GM19397 (cell line): ENCODE measurements at regions not wholly inside any gene's neighbourhood (a gene's known extent, or its start where the extent isn't known, plus 50 kb on each side); places are given as distances from the start of the nearest gene placed in this dataset.

Experiments
- ATAC-seq: cut with Tn5 transposase; IDR thresholded peaks from one replicate; pipeline ENCODE4 v1.9.1; 2021; ENCODE audit warnings: mild to moderate bottlenecking, moderate library complexity; ENCODE audit not compliant: unreplicated experiment

DNA sequence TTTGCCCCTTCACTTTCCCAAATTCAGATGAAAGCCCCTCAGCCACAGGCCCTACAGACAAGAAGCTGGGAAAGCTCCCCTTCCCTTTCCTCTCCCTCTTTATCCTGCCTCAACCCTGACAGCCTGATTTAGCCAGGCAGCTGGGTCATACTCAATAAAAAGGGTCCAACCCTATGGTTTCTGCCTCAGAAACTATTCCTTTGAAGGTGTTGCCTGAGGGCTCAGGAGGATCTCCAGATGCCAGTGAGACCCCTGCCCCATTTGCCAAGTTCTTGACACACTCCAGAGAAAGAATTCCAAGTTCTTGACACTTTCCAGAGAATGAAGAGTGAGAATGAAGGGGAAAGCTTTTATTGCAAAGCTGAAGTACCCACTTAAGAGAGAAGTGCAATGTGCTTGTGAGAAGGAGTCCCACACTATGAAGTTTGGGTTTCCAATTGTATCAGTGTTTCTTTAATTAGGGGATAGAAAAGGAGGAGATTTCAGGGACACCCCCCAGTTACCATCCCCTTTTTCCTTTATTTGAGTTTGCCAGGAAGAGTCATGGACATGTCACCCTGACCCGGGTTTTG, 576.2 kb downstream of the METTL4 start:
- ATAC-seq, result no peak

DNA sequence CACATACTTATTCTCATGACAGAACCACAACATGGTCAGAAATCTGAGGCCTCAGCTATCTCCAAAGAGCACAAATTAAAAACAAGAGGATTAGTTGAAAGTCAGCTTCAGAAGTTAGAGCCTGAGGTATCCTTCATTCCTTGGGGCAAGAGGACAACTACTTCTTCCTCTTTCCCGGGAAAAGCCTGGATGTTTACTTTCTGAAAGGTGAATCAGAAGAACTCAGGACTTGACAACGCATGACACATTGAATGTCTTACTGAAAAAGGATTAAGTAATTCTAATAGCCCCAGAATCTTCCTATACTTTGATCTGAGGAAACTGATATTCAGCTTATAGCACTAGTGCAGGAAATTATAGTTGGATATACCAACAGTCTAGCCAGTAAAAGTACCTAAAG, 573.2 kb downstream of the METTL4 start:
- ATAC-seq, result no peak

DNA sequence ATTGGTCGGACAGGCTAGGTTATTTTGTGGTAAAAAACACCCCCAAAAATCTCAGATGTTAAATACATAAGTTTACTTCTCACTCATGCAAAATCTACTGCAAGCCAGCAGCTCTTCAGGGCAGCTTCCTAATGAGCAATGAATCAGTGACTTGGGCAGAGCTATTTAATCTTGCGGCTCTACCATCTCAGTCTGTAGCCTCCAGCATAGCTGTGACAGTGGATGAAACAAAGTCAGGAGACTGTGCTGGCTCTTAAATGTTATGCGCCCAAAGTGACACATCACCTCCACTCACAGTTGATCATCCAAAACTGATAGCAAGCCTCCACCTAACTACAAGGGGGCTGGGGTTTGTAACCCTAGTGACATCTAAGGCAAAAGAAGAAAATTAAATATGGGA, 571.9 kb downstream of the METTL4 start:
- ATAC-seq, result no peak

DNA sequence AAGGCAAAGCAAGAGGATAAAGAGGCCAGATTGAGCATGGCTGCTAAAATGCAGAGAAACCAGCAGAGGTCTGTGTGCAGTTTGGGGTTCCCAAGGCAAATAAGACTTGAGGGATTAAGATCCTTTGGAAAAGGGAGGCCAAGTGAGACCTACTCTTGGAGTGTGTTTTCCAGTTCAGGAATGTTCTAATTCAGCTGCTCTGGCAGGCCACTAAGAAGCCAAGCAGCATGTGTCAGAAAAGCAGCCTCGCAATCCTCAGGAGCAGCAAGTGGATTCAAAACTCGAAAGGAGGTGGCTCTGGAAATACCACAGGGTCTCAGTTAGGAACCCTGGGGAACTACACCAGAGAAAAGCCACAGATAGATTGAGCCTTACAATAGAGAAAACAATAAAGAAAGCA, 569.2 kb downstream of the METTL4 start:
- ATAC-seq, result no peak

DNA sequence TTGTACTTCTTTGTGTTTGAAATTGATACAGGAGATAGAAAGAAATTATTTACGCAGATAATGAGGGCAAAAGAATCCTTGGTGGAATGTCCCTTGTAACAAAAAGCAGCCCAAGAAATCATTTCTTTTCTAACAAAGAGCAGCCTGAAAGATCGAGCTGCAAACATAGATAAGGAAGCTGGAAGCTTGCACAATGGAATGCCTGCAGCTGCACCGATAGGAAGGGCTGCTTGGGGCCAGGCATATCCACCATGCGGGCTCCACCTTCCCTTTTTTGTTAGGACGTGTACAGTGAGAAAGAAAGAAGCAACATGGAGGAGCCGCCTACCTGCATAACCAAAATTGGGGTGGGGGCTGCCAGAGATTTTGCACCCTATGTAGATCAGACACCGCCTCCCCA, 568.7 kb downstream of the METTL4 start:
- ATAC-seq, result no peak

DNA sequence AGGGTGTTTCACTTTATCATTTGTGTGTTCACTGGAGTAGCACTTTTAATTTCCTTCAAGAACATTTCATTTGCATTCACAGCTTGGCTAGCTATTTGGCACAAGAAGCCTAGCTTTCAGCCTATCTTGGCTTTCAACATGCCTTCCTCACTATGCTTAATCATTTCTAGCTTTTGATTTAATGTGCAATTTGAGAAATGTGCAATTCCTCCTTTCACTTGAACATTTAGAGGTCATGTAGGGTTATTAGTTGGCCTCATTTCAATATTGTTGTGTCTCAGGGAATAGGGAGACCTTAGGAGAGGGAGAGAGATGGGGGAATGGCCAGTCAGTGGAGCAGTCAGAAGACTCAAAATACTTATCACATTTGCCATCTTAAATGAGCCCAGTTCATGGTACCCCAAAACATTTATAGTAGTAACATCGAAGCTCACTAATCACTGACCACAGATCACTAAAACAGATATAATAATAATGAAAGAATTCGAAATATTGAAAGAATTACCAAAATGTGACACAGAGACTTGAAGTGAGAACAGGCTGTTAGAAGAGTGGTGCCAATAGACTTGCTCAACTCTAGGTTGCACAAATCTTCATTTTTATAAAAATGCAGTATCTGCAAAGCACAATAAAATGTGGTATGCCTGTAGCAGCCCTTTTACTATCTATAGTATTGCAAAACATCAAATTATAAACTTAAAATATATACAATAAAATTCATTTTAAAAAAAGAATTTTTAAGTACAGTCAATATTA, 561.2 kb downstream of the METTL4 start:
- ATAC-seq, result no peak

DNA sequence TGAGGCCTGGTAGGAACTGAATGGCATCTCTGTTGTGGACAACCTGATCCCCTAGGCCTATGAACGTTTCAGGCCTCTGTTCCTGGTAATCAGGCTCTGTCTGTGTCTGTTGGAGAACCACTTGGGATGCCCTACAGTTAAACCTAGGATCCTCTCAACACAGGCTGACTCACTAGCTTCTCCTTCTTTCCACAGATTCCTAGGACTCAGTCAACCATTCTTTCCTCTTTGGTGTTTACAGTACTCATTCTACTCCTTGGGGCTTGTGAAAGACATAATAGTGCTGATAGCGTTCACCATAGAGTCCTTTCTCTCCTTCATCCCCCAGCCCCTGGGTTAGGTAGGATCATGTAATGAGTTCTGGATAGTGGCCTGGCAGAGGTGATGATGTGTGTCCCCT, 544.3 kb downstream of the METTL4 start:
- no peak for ATAC-seq

DNA sequence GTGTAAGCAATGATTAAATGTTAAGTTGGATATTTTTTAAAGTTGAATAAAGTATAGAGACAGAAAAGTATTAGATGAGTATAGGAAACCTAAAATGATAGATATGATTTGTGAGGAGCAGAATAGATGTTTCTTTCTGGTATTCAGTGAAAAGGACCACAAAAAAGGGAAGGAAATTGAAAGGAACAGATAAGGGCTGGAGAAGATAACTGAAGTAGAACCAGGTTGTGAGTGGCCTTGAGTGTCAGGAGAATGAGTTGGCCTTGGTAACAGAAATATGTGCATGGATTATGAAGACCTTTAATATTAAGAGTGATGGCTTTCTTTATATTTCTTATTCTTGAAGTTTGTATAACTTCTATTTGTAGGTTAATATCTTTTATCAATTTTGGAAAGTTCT, 543.5 kb downstream of the METTL4 start:
- ATAC-seq, result no peak

DNA sequence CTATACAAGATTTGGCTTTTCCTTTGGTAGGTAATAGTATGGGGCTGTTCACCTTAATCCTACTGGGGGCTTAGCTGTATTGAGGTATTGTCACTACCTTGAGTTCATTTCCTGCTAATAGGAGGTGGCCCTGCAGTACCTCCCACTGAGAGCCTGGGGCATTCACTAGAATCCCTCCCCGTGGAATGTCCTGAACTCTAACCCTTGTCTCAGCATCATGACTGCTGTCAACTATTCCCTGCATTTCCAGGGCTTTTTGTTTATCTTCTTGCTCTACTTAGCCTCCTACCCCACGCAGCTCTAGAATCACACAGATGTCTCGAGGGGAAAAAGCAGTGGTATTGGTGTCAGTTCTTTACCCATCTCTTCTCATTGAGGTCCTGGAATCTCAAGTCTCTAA, 542.3 kb downstream of the METTL4 start:
- ATAC-seq, result no peak

DNA sequence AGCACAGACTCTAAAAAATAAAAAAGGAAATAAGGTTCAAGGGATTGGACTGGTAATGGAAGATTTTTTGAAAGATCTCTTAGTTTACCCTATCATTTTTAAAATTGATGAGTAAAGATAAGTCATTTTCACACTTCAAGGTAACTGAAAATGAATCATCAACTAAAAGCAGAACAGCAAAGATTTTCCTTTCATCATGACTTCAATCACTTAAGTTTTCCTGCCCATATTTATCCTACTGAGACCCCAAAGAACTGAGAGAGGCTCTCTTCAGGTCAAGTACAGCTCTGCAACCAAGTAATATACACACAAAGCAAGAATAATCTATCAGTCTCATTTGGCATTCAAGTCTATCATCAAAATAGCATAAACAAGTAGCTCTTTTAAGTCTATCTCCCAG, 540.7 kb downstream of the METTL4 start:
- no peak for ATAC-seq

DNA sequence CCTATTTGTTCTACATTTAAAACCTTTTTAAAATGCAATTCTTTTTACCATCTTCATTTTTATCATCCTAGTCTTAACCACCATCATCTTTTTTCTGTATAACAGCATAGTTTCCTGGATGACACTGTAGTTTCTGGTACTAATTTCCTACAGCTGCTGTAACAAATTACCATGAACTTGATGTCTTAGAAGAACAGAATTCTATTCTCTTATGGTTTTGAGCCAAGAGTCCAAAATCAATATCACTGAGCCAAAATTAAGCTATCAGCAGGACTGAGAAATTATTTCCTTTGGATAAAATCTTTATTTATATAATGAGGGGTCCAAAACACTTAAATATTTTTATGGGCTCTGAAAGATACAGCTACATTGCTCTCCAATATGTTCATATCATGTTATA, 539.3 kb downstream of the METTL4 start:
- ATAC-seq, result no peak

DNA sequence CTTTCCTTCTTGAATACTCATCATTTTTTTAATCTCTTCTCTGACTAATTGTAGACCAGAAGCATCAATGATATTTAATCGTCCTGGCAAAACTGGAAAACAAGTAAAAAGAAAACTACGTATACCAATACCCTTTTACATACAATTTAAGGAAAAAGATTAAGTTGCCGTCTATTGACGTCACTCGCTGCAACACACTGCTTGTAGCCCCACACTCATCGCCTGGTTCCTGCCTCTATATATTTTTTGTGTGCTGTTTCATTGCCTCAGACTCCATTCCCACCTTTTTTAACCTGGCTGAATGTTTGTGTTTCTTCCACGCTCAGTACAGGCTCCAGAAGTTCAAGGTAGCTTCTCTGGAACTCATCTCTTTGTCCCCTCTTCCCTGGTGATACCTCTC, 536.2 kb downstream of the METTL4 start:
- no peak for ATAC-seq

DNA sequence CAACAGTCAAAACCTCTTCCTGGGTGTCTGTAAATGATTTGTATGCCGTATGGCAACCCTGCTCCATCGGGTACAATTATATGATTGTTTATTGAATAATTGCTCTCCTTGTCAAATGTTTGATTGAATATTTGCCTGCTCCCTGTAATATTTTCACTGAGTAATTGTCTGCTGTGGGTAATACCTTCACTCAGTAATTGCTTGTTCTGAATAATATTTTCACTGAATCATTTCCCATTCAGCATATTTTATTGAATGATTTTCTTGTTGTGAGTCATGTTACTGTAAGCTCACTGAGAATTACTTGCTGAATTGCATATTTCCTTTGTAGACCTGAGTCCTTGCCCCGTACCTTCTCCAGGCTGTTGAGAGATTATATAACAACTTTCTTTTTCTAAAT, 535.2 kb downstream of the METTL4 start:
- ATAC-seq, result no peak

DNA sequence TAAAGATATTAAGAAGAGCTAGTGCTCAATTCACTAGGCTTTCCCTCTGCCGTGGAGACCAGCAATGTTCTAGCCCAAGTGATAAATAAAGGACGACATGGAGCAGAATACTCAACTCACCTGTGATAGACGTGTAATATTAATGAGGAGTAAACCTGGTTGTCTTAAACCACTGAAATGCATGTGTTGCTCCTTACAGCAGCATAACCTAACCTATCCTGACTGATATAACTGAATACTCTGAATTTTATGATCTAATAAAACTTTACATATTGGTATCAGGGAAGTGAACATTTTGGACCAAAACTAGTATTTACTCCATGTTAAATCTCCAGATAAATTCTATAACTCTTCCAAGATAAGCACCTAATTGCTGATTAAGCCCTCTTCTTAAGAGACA, 531.0 kb downstream of the METTL4 start:
- no peak for ATAC-seq

DNA sequence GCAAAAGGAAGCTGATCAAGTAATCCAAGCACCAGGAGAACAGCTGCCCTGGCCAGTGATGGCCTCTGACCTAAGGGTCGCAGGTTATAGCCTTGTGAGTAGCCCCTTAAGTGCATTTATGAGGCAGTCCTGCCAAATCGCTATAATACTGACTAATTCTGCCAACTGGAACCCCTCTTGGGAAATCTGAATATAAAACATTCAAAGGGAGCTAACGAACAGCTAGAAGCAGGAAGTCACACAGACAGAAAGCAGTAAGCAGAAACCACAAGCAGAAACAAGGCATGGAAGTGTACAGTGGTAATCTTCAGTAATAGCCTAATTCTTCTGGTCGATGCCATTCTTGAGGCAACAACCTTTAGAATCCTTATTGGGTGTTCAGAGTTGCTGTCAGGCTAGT, 521.3 kb downstream of the METTL4 start:
- no peak for ATAC-seq

DNA sequence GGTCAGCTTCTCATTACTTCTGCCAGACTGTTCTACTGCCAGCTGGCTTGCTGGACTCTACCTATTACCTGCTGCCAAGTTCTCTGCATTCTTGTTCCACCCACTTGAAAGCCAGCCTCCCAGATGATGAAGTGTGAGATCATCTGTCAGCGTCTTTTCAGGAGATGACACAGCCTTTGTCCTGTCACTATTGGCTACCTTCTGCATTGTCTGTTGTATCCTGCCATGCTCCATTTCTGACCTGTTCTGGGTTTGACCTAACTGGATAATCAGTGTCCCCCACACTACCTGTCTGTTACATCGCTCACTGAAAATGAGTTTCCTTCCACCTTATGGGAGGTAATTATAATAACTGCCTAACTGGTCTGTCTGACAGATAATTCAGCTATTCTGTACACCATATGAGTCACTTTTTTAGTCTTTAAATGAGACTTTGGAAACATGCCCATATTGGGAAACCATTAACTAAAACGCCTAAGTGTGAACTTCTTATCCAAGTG, 520.6 kb downstream of the METTL4 start:
- no peak for ATAC-seq

DNA sequence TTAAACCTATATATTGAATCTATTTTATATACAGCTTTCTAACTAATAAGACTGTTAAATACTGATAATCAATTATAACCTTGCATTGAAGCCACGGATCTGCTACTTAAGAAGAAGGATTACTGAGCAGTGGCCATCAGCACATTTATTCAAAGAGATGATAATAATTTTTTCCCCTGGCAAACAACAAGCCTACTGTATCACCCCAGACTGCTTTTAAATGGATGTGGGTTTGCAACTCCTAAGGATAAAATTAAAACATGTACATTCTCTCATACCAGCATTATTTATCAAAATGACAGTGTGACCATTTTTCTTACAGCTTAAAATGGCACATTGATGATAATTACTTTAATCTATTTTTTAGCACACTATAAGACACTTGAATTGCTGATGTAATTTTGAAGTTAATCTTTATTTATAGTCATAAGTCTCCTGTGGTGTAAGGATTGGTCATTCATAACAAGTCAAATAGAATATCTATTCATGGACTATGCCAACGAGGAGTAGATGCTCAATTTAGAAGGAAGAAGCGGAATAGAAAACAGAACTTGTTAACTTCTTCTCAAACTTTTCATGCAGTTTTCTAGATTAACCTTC, 517.7 kb downstream of the METTL4 start:
- ATAC-seq, result no peak

DNA sequence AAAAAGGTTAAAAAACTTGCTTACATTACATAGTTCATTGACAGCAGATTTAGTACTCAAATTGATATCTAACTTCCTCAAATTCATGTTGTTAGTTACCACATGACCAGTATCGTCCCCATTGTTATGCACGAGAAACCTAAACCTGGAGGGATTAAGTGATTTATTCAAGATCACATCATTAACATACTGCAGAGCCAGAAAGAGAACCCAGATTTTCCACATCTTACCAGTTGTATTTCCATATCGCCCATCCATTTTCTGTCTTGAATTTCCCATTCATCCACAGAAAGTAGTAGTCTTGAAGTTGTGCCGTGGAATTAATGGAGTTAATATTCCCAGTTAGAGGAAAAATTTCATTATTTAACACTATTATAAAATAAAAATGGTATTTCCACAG, 512.0 kb downstream of the METTL4 start:
- no peak for ATAC-seq

DNA sequence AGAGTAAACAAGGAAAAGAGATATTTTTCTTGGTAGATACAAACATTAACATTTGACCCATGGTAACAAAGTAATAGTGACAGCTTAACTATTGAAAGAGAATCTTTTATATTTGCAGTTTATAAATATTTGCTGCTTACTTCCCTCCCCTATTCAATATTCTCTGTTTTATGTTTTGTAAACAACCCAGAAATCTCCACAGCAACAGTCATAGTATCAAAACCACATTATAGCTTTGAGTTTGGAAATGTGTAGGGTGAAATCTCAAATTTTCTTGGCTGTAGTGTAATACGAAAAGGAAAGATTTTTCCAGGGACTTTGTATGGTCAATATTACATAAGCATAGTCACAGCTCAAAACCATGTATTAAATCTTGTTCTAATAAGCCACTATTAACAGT, 511.2 kb downstream of the METTL4 start:
- ATAC-seq, result no peak

DNA sequence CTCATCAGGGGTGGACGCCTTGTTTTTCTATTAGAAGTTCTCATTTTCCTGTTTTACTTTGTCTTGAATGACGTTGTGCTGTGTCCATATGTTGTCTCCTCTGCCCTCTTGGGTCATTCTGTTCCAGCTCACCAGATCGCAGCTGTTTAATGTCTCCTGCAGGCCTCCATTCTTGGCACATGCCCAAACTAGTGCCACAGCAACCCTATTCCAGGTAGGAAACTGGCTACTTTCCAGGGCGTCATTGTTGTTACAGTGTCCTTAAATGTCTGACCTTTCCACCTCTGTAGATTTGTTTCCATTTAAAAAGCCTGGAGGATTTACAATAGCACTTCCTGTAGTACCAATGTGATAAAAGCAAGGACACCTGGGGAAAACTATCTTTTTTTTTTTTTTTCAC, 500.7 kb downstream of the METTL4 start:
- no peak for ATAC-seq

DNA sequence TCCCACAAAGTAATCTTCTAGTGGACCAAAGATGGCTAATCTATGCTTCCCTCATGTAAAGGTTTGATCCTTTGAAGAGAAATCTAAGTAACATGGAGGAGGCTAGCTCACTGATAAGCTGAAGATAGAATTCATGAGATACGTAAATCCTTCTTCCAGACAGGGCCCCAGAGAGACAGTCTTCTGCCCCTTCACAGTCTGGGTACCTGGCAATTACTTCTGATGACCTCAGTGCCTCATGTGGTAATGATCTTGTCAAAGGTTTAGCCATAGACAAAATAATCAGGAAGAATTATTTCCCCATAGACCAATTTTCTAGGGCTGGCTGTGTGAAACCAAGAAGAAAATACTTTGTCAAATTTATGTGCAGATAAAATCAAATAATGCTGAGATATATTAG, 495.8 kb downstream of the METTL4 start:
- ATAC-seq, result no peak

DNA sequence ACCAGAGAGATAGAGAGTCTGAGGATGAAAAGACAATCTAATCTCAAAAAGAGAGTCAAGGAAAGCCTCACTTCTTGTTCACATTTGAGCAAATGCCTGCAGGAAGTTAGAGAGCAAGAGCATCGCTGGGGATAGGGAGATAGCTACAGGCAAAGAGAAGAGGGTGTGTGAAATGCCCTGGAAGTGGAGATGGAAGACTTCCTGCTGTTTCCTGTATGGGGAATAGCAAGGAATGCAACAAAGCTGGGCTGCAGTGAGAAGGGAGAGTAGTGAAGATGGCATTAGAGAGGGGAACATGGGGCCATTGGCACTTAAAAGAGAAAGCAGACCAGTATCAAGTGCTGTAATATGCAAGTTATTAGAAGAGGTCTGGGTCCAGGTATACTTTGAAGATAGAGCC, 488.6 kb downstream of the METTL4 start:
- ATAC-seq, result no peak
